ENCODE measurements at regions not wholly inside any gene's neighbourhood (a gene's known extent, or its start where the extent isn't known, plus 50 kb on each side); places are given as distances from the start of the nearest gene placed in this dataset.

GRCh38 chr5:159861086-159861485 is 55.2 kb upstream of the ADRA1B start:
- no peak for DNase-seq (ENCODE audit: low read depth)

- no peak for DNase-seq (ENCODE audit: low read depth)
These were observed 51.2 kb upstream of the ADRA1B start for GRCh38 chr5:159864885-159865691.

- DNase-seq (ENCODE audit: low read depth) = no peak
These were observed 50.2 kb upstream of the ADRA1B start for GRCh38 chr5:159866093-159866492.

Measured in stimulated activated CD8-positive, alpha-beta memory T cell treated with anti-CD3 and anti-CD28 coated beads, Interleukin-15, amount 100 ng/mL, for 1 hour (primary cell).